CD8-positive, alpha-beta memory T cell (primary cell): ENCODE measurements at regions not wholly inside any gene's neighbourhood (a gene's known extent, or its start where the extent isn't known, plus 50 kb on each side); places are given as distances from the start of the nearest gene placed in this dataset.

Experiments used
- CTCF ChIA-PET: fragments of 350-600 bp; sonication (Branson Sonifier 250); formaldehyde crosslinking; loops from one replicate; lab custom pipeline; 2021; ENCODE audit warnings: antibody characterized with exemption; lab: Charles Lee
- POLR2A ChIA-PET: fragments of 350-600 bp; sonication (Branson Sonifier 250); formaldehyde crosslinking; loops from one replicate; lab custom pipeline; 2021; ENCODE audit warnings: antibody characterized with exemption; lab: Charles Lee
- DNase-seq, 5 donors: peaks; one replicate each; pipeline versions ENCODE4 v3.0.0 to v3.0.0-alpha.2; 2020 to 2022; ENCODE audit warnings: mixed read lengths in 1 of 5
- H3K27ac ChIP-seq: one replicate; pipeline ENCODE4 v1.7.0; 2013; ENCODE audit warnings: low read depth, mild to moderate bottlenecking, low read length, moderate library complexity
- H3K27me3 ChIP-seq: 2 replicates; pipeline ENCODE4 v1.7.0; 2013; ENCODE audit warnings: low read length, mild to moderate bottlenecking; ENCODE audit not compliant: insufficient read depth, poor library complexity, severe bottlenecking
- H3K36me3 ChIP-seq: 2 replicates; pipeline ENCODE4 v1.7.0; 2013; ENCODE audit warnings: mild to moderate bottlenecking, low read length, moderate library complexity; ENCODE audit not compliant: insufficient read depth
- H3K4me1 ChIP-seq: 2 replicates; pipeline ENCODE4 v1.7.0; 2013; ENCODE audit warnings: mild to moderate bottlenecking, low read length, moderate library complexity; ENCODE audit not compliant: insufficient read depth
- H3K4me3 ChIP-seq: 2 replicates; pipeline ENCODE4 v1.7.0; 2013; ENCODE audit warnings: mild to moderate bottlenecking, low read length
- H3K9me3 ChIP-seq: 2 replicates; pipeline ENCODE4 v1.7.0; 2013; ENCODE audit warnings: mild to moderate bottlenecking, low read length
- H3K27ac Mint-ChIP-seq, 8 donors: one replicate each; pipeline ENCODE4 v1.8.0; 2020 to 2021; ENCODE audit warnings: mixed read lengths in 8 of 8, mild to moderate bottlenecking in 6 of 8, inconsistent platforms in 3 of 8, moderate library complexity in 3 of 8
- H3K27me3 Mint-ChIP-seq, 2 donors: one replicate each; pipeline ENCODE4 v1.8.0; 2020 to 2021; ENCODE audit warnings: mixed read lengths in 2 of 2, mild to moderate bottlenecking in 1 of 2, moderate library complexity in 1 of 2
- H3K36me3 Mint-ChIP-seq, 3 donors: one replicate each; pipeline ENCODE4 v1.8.0; 2020 to 2021; ENCODE audit warnings: mixed read lengths in 3 of 3, inconsistent platforms in 1 of 3, mild to moderate bottlenecking in 1 of 3
- H3K4me1 Mint-ChIP-seq, 3 donors: one replicate each; pipeline ENCODE4 v1.8.0; 2020 to 2021; ENCODE audit warnings: mixed read lengths in 3 of 3, inconsistent platforms in 1 of 3, mild to moderate bottlenecking in 1 of 3
- H3K4me3 Mint-ChIP-seq, 7 donors: one replicate each; pipeline ENCODE4 v1.8.0; 2020 to 2021; ENCODE audit warnings: mixed read lengths in 7 of 7, mild to moderate bottlenecking in 6 of 7, moderate library complexity in 4 of 7, inconsistent platforms in 2 of 7
- H3K9me3 Mint-ChIP-seq, 5 donors: one replicate each; pipeline ENCODE4 v1.8.0; 2020 to 2022; ENCODE audit warnings: mixed read lengths in 5 of 5, mild to moderate bottlenecking in 3 of 5, moderate library complexity in 2 of 5, inconsistent platforms in 1 of 5

GRCh38 chr7:41152179-41152678 lies 550.7 kb downstream of the INHBA start:
- Histone ChIP-seq H3K36me3 (no peaks in the 10 kb centered on the region), H3K27me3 (no peaks in the 10 kb centered on the region), H3K4me3 (no peak overlapping the region), H3K27ac (no peak overlapping the region), H3K9me3 (no peaks in the 10 kb centered on the region), H3K4me1 (no peaks in the 10 kb centered on the region)
- no peak for DNase-seq
- Mint-ChIP-seq H3K27me3 (no peaks in the 10 kb centered on the region), H3K9me3 (peaks cover 2 to 13% (median 4%) of the 10 kb centered on the region in 5 donors), H3K27ac (no peak overlapping the region), H3K4me3 (no peak overlapping the region), H3K36me3 (no peaks in the 10 kb centered on the region), H3K4me1 (no peaks in the 10 kb centered on the region)
- POLR2A ChIA-PET = no interaction called here
- CTCF ChIA-PET = no interaction called here

GRCh38 chr7:41149576-41149975 lies 553.3 kb downstream of the INHBA start:
- ChIA-PET CTCF (no interaction called here), POLR2A (no interaction called here)
- Histone ChIP-seq H3K4me3 (no peak overlapping the region), H3K27ac (no peak overlapping the region), H3K36me3 (no peaks in the 10 kb centered on the region), H3K27me3 (no peaks in the 10 kb centered on the region), H3K9me3 (no peaks in the 10 kb centered on the region), H3K4me1 (no peaks in the 10 kb centered on the region)
- DNase-seq = no peak
- H3K36me3 Mint-ChIP-seq = no peaks in the 10 kb centered on the region
- no peak overlapping the region for H3K27ac Mint-ChIP-seq
- H3K27me3 Mint-ChIP-seq = no peaks in the 10 kb centered on the region
- no peaks in the 10 kb centered on the region for H3K4me1 Mint-ChIP-seq
- H3K9me3 Mint-ChIP-seq = peaks cover 0 to 17% (median 7%) of the 10 kb centered on the region in 5 donors
- H3K4me3 Mint-ChIP-seq = no peak overlapping the region

- POLR2A ChIA-PET = no interaction called here
- Histone ChIP-seq H3K36me3 (no peaks in the 10 kb centered on the region), H3K9me3 (no peaks in the 10 kb centered on the region), H3K4me3 (no peak overlapping the region), H3K4me1 (no peaks in the 10 kb centered on the region), H3K27me3 (no peaks in the 10 kb centered on the region), H3K27ac (no peak overlapping the region)
- Mint-ChIP-seq H3K9me3 (peaks cover 0 to 17% (median 7%) of the 10 kb centered on the region in 5 donors), H3K4me1 (no peaks in the 10 kb centered on the region), H3K27me3 (no peaks in the 10 kb centered on the region), H3K4me3 (no peak overlapping the region), H3K36me3 (no peaks in the 10 kb centered on the region), H3K27ac (no peak overlapping the region)
- CTCF ChIA-PET = no interaction called here
- no peak for DNase-seq
Observed at GRCh38 chr7:41148521-41148951, 554.4 kb downstream of the INHBA start.

- Mint-ChIP-seq H3K4me1 (no peaks in the 10 kb centered on the region), H3K27ac (no peak overlapping the region), H3K4me3 (no peak overlapping the region), H3K9me3 (peaks cover 0 to 17% (median 7%) of the 10 kb centered on the region in 5 donors), H3K36me3 (no peaks in the 10 kb centered on the region), H3K27me3 (no peaks in the 10 kb centered on the region)
- H3K4me1 ChIP-seq = no peaks in the 10 kb centered on the region
- no peak overlapping the region for H3K27ac ChIP-seq
- no peak overlapping the region for H3K4me3 ChIP-seq
- POLR2A ChIA-PET = no interaction called here
- no peaks in the 10 kb centered on the region for H3K36me3 ChIP-seq
- H3K9me3 ChIP-seq = no peaks in the 10 kb centered on the region
- DNase-seq = no peak
- no peaks in the 10 kb centered on the region for H3K27me3 ChIP-seq
- CTCF ChIA-PET = no interaction called here
Observed at GRCh38 chr7:41147606-41148485, 555.0 kb downstream of the INHBA start.

- Mint-ChIP-seq H3K9me3 (peaks cover 0 to 12% (median 7%) of the 10 kb centered on the region in 5 donors), H3K27me3 (no peaks in the 10 kb centered on the region), H3K27ac (no peak overlapping the region), H3K4me1 (no peaks in the 10 kb centered on the region), H3K36me3 (no peaks in the 10 kb centered on the region), H3K4me3 (no peak overlapping the region)
- DNase-seq = no peak
- Histone ChIP-seq H3K27ac (no peak overlapping the region), H3K4me1 (no peaks in the 10 kb centered on the region), H3K27me3 (no peaks in the 10 kb centered on the region), H3K9me3 (no peaks in the 10 kb centered on the region), H3K36me3 (no peaks in the 10 kb centered on the region), H3K4me3 (no peak overlapping the region)
- ChIA-PET POLR2A (no interaction called here), CTCF (no interaction called here)
Observed at GRCh38 chr7:41146429-41146828, 556.5 kb downstream of the INHBA start.

- no peaks in the 10 kb centered on the region for H3K9me3 ChIP-seq
- Mint-ChIP-seq H3K9me3 (peaks cover 0 to 12% (median 7%) of the 10 kb centered on the region in 5 donors), H3K4me1 (no peaks in the 10 kb centered on the region), H3K27me3 (no peaks in the 10 kb centered on the region), H3K36me3 (no peaks in the 10 kb centered on the region), H3K4me3 (no peak overlapping the region), H3K27ac (no peak overlapping the region)
- ChIA-PET POLR2A (no interaction called here), CTCF (no interaction called here)
- no peaks in the 10 kb centered on the region for H3K4me1 ChIP-seq
- H3K27me3 ChIP-seq = no peaks in the 10 kb centered on the region
- no peak overlapping the region for H3K4me3 ChIP-seq
- no peak for DNase-seq
- no peak overlapping the region for H3K27ac ChIP-seq
- no peaks in the 10 kb centered on the region for H3K36me3 ChIP-seq
Observed at GRCh38 chr7:41145656-41146055, 557.2 kb downstream of the INHBA start.

GRCh38 chr7:41142904-41143473 lies 559.9 kb downstream of the INHBA start:
- H3K4me3 ChIP-seq = no peak overlapping the region
- Mint-ChIP-seq H3K4me1 (no peaks in the 10 kb centered on the region), H3K36me3 (no peaks in the 10 kb centered on the region), H3K9me3 (peaks cover 0 to 17% (median 4%) of the 10 kb centered on the region in 5 donors), H3K27me3 (no peaks in the 10 kb centered on the region), H3K27ac (no peak overlapping the region), H3K4me3 (no peak overlapping the region)
- H3K4me1 ChIP-seq = no peaks in the 10 kb centered on the region
- no peaks in the 10 kb centered on the region for H3K9me3 ChIP-seq
- ChIA-PET CTCF (no interaction called here), POLR2A (no interaction called here)
- DNase-seq = no peak
- no peaks in the 10 kb centered on the region for H3K36me3 ChIP-seq
- no peaks in the 10 kb centered on the region for H3K27me3 ChIP-seq
- H3K27ac ChIP-seq = no peak overlapping the region

- POLR2A ChIA-PET = no interaction called here
- Mint-ChIP-seq H3K4me3 (no peak overlapping the region), H3K4me1 (no peaks in the 10 kb centered on the region), H3K27ac (no peak overlapping the region), H3K36me3 (no peaks in the 10 kb centered on the region), H3K9me3 (peaks cover 0 to 9% (median 4%) of the 10 kb centered on the region in 5 donors), H3K27me3 (no peaks in the 10 kb centered on the region)
- CTCF ChIA-PET = no interaction called here
- Histone ChIP-seq H3K4me3 (no peak overlapping the region), H3K27me3 (no peaks in the 10 kb centered on the region), H3K27ac (no peak overlapping the region), H3K4me1 (no peaks in the 10 kb centered on the region), H3K9me3 (no peaks in the 10 kb centered on the region), H3K36me3 (no peaks in the 10 kb centered on the region)
- no peak for DNase-seq
Observed at GRCh38 chr7:41139789-41140188, 563.1 kb downstream of the INHBA start.
